Loucy (cell line): ENCODE measurements at regions not wholly inside any gene's neighbourhood (a gene's known extent, or its start where the extent isn't known, plus 50 kb on each side); places are given as distances from the start of the nearest gene placed in this dataset.

Experiments
- EZH2phosphoT487 ChIP-seq: fragments of 200-600 bp; IDR thresholded peaks from 2 replicates; pipeline ENCODE4 v1.6.1; 2018; ENCODE audit warnings: antibody characterized with exemption, mild to moderate bottlenecking, moderate library complexity, borderline replicate concordance
- TF ChIP-seq, protein P1 (sequence below): fragments of 200-600 bp; sonication (generic); conservative IDR thresholded peaks from 2 replicates; pipeline ENCODE4 v1.5.1; 2014; ENCODE audit warnings: mild to moderate bottlenecking, antibody characterized with exemption, low read length

GRCh38 chr14:83044001-83044400 is 1510.3 kb upstream of the SEL1L start:
- TF ChIP-seq, protein P1, sequence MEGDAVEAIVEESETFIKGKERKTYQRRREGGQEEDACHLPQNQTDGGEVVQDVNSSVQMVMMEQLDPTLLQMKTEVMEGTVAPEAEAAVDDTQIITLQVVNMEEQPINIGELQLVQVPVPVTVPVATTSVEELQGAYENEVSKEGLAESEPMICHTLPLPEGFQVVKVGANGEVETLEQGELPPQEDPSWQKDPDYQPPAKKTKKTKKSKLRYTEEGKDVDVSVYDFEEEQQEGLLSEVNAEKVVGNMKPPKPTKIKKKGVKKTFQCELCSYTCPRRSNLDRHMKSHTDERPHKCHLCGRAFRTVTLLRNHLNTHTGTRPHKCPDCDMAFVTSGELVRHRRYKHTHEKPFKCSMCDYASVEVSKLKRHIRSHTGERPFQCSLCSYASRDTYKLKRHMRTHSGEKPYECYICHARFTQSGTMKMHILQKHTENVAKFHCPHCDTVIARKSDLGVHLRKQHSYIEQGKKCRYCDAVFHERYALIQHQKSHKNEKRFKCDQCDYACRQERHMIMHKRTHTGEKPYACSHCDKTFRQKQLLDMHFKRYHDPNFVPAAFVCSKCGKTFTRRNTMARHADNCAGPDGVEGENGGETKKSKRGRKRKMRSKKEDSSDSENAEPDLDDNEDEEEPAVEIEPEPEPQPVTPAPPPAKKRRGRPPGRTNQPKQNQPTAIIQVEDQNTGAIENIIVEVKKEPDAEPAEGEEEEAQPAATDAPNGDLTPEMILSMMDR, result no peak
- TF ChIP-seq EZH2phosphoT487, result no peak
